ENCODE measurements at regions not wholly inside any gene's neighbourhood (a gene's known extent, or its start where the extent isn't known, plus 50 kb on each side); places are given as distances from the start of the nearest gene placed in this dataset.

DNA sequence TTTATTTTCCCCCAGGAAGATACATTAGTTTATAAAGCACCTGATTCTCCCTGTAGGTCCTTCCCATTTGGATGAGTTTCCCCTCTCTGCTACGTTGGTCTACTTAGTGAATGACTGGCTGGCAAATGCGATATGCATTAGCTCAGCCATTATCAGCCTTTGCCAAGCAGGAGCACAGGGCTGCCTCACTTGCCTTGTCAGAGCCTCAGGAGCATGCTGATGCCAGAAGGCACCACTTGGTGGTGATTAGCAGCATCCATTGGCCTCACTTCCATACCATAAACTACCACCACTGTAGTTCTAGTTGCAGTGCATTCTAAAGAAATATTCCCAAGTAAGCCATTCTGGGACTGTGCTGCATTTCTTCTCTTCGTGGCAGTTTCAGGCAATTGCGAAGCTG, 442.8 kb upstream of the CHST9 start:
- Histone ChIP-seq H3K4me3 (no peak overlapping the region), H3K27ac (no peak overlapping the region)
- ATAC-seq (ENCODE audit: insufficient number of reproducible peaks, low FRiP score, low read depth): no peak

DNA sequence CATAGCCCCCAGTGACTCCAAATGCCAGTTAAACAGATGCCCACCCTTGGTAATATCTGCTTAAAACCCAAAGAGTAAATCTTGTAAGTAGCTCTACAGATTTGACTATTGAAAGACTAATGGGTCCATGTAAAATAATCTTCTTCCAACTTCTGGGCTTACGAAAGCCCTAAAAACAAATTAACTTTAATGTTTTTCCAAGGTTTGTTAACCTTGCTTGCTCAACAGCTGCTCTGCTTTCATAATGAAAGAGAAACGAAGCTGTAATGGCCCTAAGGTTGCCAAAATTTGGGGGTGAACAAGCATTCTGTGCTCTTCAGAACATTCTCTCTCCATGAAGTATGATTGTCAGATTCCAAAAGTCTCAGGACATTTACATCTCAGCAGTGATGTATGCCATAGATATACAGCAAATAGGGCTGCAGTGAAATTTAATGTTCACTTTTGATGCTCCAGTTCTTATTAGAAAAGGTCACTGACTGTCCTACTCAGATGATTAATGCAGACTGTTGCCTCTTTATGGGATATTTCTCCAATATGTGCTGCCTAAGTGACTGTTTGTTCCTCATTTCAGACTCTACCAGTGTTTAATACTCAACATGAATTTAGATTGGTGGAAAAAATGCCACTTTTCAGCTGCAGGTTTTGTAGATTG, 436.3 kb upstream of the CHST9 start:
- ATAC-seq (ENCODE audit: insufficient number of reproducible peaks, low FRiP score, low read depth): no peak
- Histone ChIP-seq H3K4me3 (no peak overlapping the region), H3K36me3 (no peaks in the 10 kb centered on the region)

More for the DNA sequence above, 442.8 kb upstream of the CHST9 start:
- H3K36me3 ChIP-seq: no peaks in the 10 kb centered on the region
- H3K4me1 ChIP-seq (ENCODE audit: control insufficient read depth in 1 of 2, low read depth in 2 of 2): no peaks in the 10 kb centered on the region
- no peaks in the 10 kb centered on the region for H3K27me3 ChIP-seq (replicated peaks; ENCODE audit: insufficient read depth)
- DNase-seq (ENCODE audit: low spot score): no peak
- TF ChIP-seq, protein P1, sequence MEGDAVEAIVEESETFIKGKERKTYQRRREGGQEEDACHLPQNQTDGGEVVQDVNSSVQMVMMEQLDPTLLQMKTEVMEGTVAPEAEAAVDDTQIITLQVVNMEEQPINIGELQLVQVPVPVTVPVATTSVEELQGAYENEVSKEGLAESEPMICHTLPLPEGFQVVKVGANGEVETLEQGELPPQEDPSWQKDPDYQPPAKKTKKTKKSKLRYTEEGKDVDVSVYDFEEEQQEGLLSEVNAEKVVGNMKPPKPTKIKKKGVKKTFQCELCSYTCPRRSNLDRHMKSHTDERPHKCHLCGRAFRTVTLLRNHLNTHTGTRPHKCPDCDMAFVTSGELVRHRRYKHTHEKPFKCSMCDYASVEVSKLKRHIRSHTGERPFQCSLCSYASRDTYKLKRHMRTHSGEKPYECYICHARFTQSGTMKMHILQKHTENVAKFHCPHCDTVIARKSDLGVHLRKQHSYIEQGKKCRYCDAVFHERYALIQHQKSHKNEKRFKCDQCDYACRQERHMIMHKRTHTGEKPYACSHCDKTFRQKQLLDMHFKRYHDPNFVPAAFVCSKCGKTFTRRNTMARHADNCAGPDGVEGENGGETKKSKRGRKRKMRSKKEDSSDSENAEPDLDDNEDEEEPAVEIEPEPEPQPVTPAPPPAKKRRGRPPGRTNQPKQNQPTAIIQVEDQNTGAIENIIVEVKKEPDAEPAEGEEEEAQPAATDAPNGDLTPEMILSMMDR (IDR thresholded peaks at IDR 0.05): no peak
- H3K9me3 ChIP-seq: no peaks in the 10 kb centered on the region

DNA sequence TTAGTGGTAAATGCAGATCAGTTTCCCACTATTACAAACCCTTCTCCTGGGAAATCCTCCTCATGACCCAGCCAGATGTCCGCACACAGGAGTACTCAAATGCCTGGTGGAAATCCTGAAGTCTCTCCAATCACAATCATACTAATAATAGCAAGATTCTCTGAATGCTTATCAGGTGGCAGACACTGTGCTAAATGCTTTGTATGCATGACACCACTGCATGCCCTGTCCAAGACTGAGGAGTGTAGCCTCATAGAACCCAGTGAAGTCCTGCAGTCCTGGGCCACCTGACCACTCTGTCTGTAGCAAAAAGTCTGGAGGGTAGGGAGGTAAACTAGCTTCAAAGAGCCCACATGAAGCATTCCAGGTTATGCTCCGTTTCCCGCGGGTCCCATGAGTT, 434.8 kb upstream of the CHST9 start:
- TF ChIP-seq, protein P1 (IDR thresholded peaks at IDR 0.05): no peak
- Histone ChIP-seq H3K27me3 (replicated peaks; ENCODE audit: insufficient read depth) (no peaks in the 10 kb centered on the region), H3K27ac (no peak overlapping the region), H3K36me3 (no peaks in the 10 kb centered on the region), H3K4me3 (no peak overlapping the region), H3K9me3 (no peaks in the 10 kb centered on the region), H3K4me1 (ENCODE audit: control insufficient read depth in 1 of 2, low read depth in 2 of 2) (no peaks in the 10 kb centered on the region)
- DNase-seq (ENCODE audit: low spot score): no peak
- no peak for ATAC-seq (ENCODE audit: insufficient number of reproducible peaks, low FRiP score, low read depth)

More for the DNA sequence above, 436.3 kb upstream of the CHST9 start:
- no peak for DNase-seq (ENCODE audit: low spot score)
- Histone ChIP-seq H3K9me3 (no peaks in the 10 kb centered on the region), H3K4me1 (ENCODE audit: control insufficient read depth in 1 of 2, low read depth in 2 of 2) (no peaks in the 10 kb centered on the region), H3K27ac (no peak overlapping the region), H3K27me3 (replicated peaks; ENCODE audit: insufficient read depth) (no peaks in the 10 kb centered on the region)
- TF ChIP-seq, protein P1 (IDR thresholded peaks at IDR 0.05): no peak

DNA sequence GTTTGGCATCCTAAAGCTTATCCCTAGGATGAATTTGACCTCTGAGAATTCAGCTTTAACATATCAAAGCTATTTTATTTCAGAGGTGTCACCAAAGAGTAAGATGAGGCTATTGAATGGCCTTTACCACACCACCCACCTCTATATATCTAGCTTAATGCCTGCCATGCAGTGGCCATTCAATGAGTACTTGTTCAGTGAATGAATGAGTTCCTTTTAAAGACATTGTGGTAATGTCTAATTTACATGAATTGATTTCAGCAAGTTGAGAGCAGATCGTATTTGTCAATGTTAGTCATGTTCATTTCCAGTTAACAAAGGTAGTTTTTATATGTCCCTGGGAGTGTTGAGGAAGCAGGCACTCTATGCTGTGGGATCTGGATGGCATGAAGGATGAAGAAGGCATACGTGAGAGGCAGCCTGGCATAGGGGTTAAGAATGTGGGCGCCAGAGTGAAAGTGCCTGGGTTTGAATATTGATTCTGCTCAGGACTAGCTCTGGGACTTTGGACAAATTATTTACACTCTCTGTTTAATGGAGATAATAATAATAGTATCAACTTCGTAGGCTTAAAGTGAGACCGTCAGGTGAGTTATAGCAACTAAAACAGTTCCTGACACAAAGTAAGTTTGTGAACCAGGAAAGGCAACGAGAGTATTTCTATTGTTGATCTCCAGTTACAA, 434.1 kb upstream of the CHST9 start:
- DNase-seq (ENCODE audit: low spot score) (no peak), ATAC-seq (ENCODE audit: insufficient number of reproducible peaks, low FRiP score, low read depth) (no peak)

DNA sequence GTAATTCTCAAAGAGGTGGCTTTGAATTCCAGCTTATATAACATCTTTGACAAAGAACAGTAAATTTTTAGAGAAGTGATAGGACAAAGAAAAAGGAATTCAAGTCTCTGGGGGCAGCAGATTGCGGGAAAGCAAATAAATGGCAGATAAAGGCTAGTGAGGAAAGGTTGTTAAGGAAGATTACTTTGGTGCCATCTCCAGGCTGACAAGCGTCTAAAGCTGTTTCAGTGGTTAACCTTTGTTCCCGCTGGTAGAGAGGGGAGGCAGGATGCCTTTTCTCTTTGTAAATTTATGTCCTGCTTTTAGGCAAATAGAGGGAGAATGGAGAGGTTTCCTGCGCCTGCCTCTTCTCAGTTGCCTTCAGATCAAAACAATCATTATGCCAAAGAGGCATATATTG, 431.2 kb upstream of the CHST9 start:
- H3K27me3 ChIP-seq (replicated peaks; ENCODE audit: insufficient read depth): no peaks in the 10 kb centered on the region
- DNase-seq (ENCODE audit: low spot score): no peak
- TF ChIP-seq, protein P1 (IDR thresholded peaks at IDR 0.05): no peak
- no peak overlapping the region for H3K4me3 ChIP-seq
- ATAC-seq (ENCODE audit: insufficient number of reproducible peaks, low FRiP score, low read depth): no peak
- H3K9me3 ChIP-seq: no peaks in the 10 kb centered on the region
- no peak overlapping the region for H3K27ac ChIP-seq
- no peaks in the 10 kb centered on the region for H3K4me1 ChIP-seq (ENCODE audit: control insufficient read depth in 1 of 2, low read depth in 2 of 2)
- no peaks in the 10 kb centered on the region for H3K36me3 ChIP-seq

More for the DNA sequence above, 434.1 kb upstream of the CHST9 start:
- H3K27ac ChIP-seq: no peak overlapping the region
- H3K9me3 ChIP-seq: no peaks in the 10 kb centered on the region
- no peaks in the 10 kb centered on the region for H3K4me1 ChIP-seq (ENCODE audit: control insufficient read depth in 1 of 2, low read depth in 2 of 2)
- H3K36me3 ChIP-seq: no peaks in the 10 kb centered on the region
- TF ChIP-seq, protein P1 (IDR thresholded peaks at IDR 0.05): no peak
- no peaks in the 10 kb centered on the region for H3K27me3 ChIP-seq (replicated peaks; ENCODE audit: insufficient read depth)
- H3K4me3 ChIP-seq: no peak overlapping the region
